Activated gamma-delta T cell (primary cell): ENCODE measurements at regions not wholly inside any gene's neighbourhood (a gene's known extent, or its start where the extent isn't known, plus 50 kb on each side); places are given as distances from the start of the nearest gene placed in this dataset.

Source experiments
- DNase-seq: peaks from one replicate; lab custom pipeline; 2025; lab: John Stamatoyannopoulos, UW

- no peak for DNase-seq
Measured at GRCh38 chr22:48585916-48586798, 1241.5 kb downstream of the BRD1 start.

DNA sequence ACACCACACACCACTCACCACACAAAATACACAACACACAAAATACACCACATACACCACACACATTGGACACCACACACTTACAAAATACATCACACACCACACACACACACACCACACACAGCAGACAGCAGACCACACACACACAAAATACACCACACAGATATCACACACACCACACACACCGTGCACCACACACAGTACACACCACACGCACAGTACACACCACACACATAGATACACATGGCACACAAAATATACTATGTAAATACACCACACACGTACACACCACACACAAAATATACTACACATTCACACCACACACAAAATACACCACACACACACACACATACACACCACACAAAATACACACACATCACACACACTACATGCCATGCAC is 1243.5 kb downstream of the BRD1 start:
- no peak for DNase-seq

DNA sequence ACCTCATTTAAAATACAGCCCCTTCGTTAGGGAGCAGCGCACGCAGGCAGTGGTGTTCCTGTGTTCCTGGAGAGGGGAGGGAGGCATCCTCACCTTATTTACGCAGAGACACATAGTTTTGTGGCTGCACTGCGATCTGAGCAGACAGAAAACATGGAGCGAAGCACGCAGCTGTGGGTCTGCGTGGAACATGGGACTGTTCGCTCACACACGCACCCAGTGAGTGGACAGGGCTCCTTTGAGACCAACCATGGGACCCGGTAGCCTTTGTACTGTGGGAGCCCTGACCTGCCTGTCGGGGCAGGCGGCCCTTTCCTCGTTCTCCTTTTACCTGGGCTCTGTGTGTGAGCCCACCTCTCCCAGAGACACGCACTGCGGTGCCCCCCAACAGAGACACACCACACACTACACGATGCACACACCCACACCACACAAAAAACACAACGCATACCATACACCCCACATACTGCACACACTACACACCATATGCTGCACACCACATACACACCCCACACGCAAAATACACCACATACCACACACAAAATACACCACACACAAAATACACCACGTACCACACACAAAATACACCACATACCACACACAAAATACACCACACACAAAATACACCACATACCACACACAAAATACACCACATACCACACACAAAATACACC is 1245.7 kb downstream of the BRD1 start:
- DNase-seq: no peak

- no peak for DNase-seq
Measured at GRCh38 chr22:48581205-48581766, 1246.4 kb downstream of the BRD1 start.

- DNase-seq: no peak
Measured at GRCh38 chr22:48580481-48580970, 1247.1 kb downstream of the BRD1 start.

- DNase-seq: no peak
Measured at GRCh38 chr22:48579928-48580309, 1247.8 kb downstream of the BRD1 start.

GRCh38 chr22:48579043-48579927 is 1248.4 kb downstream of the BRD1 start:
- DNase-seq: no peak

DNA sequence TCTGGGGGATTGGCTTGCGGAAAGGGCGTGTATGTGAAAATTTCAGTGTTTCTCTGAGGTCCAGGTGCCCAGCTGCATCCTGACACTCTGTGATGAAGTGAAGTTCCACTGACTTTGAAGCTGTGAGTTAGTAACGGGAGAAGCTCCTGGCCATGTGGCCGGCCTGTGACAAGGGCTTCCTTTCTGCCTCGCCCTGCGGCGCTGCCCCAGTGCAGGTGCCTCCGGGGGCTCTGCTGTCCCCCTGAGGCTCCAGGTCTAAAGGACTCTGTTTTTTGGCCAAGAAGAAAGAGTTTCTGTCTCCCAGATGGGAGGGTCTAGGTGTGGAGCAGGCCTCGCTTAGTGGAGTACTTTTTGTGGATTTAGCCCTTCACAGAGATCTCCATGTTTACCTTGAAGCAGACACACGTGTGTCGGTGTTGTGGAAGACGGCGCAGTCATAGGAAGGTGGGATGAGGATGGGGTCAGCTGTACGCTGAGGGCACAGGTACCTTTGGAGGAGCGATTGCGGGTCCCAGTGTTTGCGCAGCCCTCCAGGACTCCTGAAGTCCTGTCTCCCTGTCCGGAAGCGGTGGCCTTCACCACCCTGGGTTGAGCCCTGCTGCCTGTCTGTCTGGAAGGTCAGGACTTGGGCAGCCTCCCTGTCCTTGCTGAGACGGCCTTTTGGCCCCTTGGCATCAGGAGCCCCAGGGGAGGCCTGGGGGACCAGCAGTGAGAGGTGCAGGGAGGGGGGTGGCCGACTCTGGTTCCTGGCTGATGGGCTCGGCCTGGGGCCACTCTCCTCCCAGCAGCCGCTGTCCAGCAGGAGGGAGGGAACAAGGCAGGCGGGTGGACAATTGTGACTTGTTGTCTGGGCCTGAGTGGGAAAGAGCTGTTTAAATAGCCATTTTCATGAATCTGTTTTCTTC is 1249.3 kb downstream of the BRD1 start:
- no peak for DNase-seq

DNA sequence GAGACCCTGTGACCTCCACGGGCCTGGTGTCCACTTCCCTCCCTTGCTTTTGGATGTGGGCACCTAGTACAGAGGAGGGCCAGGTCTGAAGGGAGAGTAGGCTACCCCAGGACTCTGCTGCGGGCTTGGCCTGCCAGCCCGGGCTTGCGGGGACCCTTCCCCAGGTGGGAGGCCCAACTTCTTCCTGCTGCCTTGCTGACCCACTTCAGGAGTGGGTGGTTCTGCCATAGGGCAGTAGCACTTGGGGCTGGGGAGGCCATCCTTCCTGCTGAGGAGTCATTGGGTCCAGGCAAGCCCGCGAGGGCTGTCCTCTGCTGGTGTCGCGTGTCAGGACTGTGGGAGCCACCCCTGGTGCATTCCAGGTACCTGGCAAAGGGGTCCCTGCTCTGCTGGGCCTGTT is 1250.0 kb downstream of the BRD1 start:
- no peak for DNase-seq

GRCh38 chr22:48577014-48577690 is 1250.5 kb downstream of the BRD1 start:
- no peak for DNase-seq

- no peak for DNase-seq
Measured at GRCh38 chr22:48576333-48577013, 1251.2 kb downstream of the BRD1 start.

DNA sequence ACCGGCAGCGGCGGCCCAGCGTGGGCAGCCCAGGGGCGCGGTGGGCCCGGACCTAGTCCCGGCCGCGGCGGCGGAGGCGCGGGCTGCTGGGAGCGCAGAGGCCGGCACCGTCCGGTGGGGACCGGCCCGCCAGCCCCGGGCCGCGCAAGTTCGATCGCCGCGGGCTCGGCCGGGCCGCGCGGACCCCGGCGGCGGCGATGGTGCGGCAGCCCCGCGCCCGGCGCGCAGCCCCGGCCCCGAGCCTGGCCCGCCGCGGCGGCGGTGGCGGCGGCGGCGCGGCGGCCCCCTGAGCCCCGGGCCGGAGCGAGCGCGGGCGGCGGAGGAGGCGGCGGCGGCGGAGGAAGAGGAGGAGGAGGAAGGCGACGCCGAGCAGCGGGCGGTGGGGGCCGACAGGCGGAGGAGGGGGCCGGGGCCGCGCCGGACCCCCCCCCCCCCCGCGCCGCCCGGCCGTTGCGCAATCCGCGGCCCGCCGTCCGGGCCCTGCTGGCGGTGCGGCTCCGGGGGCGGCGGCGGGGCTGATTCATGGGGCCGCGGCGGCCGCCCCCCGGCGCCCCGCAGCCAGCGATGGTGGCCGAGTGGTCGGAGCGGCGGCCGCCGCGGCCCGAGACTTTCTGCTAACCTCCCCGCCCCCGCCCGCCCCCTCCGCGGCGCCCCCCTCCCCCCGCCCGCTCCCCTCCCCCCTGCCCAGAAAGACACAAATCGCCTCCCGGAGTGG is 1251.9 kb downstream of the BRD1 start:
- DNase-seq: no peak

GRCh38 chr22:48574776-48575617 is 1252.7 kb downstream of the BRD1 start:
- no peak for DNase-seq

- no peak for DNase-seq
Measured at GRCh38 chr22:48573766-48574165, 1253.9 kb downstream of the BRD1 start.

GRCh38 chr22:48572951-48573350 is 1254.7 kb downstream of the BRD1 start:
- DNase-seq: no peak

DNA sequence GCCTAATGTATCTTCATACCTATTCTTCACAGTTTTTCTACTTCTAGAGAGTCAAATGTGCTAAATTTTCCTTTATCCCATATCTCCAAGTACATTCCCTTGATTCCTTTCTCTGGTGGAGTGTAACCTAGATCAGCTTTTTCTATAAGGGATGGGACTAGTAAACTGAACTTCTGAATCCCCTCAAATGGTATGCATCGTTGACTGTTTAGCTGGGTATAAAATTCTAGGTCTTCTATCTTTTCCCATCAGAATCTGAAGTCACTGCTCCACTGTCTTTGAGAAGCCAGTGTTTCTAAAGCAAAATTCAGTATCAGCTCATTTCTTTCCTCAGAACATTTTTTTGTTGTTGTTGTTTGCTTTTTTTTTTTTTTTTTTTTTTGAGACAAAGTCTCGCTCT is 1256.8 kb downstream of the BRD1 start:
- no peak for DNase-seq

GRCh38 chr22:48569476-48570233 is 1258.0 kb downstream of the BRD1 start:
- DNase-seq: no peak
